PC-3 (cell line): ENCODE measurements at regions not wholly inside any gene's neighbourhood (a gene's known extent, or its start where the extent isn't known, plus 50 kb on each side); places are given as distances from the start of the nearest gene placed in this dataset.

Experiments used
- CTCF ChIP-seq: fragments of 300-600 bp; sonication (generic); conservative IDR thresholded peaks from 2 replicates; pipeline ENCODE4 v1.5.1; 2017; ENCODE audit warnings: antibody characterized with exemption, low read depth, mild to moderate bottlenecking, low read length
- EZH2phosphoT487 ChIP-seq: fragments of 300-600 bp; sonication (generic); IDR thresholded peaks from 2 replicates; pipeline ENCODE4 v1.6.1; 2018; ENCODE audit warnings: mild to moderate bottlenecking, antibody characterized with exemption, low read length, borderline replicate concordance

GRCh38 chr12:76156314-76156713 is 71.8 kb upstream of the NAP1L1 start:
- TF ChIP-seq EZH2phosphoT487 (no peak), CTCF (no peak)
